Keratinocyte (primary cell): ENCODE measurements at regions not wholly inside any gene's neighbourhood (a gene's known extent, or its start where the extent isn't known, plus 50 kb on each side); places are given as distances from the start of the nearest gene placed in this dataset.

Experiments used
- DNase-seq: peaks from one replicate; pipeline ENCODE4 v3.0.0-alpha.2; 2011; ENCODE audit warnings: low read depth, missing footprints, low spot score
- FAIRE-seq: peaks from 2 replicates; lab custom pipeline; 2011; peaks lifted over from hg19 to GRCh38; lab: Jason Lieb, UNC
- H2AFZ ChIP-seq: 2 replicates; pipeline ENCODE4 v1.6.0; 2012; ENCODE audit warnings: low read length, control low read depth, inconsistent platforms; ENCODE audit not compliant: control insufficient read depth
- H3K27ac ChIP-seq: 2 replicates; pipeline ENCODE4 v1.5.1; 2011; ENCODE audit warnings: low read length; ENCODE audit not compliant: control insufficient read depth, insufficient read depth
- H3K27me3 ChIP-seq: 3 replicates; pipeline ENCODE4 v1.6.0; 2011; ENCODE audit warnings: low read length; ENCODE audit not compliant: control insufficient read depth, insufficient read depth; ENCODE audit errors: extremely low read depth
- H3K36me3 ChIP-seq, 2 experiments: 2 replicates in 1 of 2; 3 replicates in 1 of 2; pipeline ENCODE4 v1.5.1; 2011; ENCODE audit warnings: low read length in 2 of 2, mild to moderate bottlenecking in 1 of 2; ENCODE audit not compliant: control insufficient read depth in 2 of 2, insufficient read depth in 2 of 2; ENCODE audit errors: extremely low read depth in 1 of 2
- H3K4me1 ChIP-seq: 3 replicates; pipeline ENCODE4 v1.5.1; 2011; ENCODE audit warnings: low read length; ENCODE audit not compliant: control insufficient read depth, insufficient read depth; ENCODE audit errors: extremely low read depth
- H3K4me2 ChIP-seq: 3 replicates; pipeline ENCODE4 v1.6.0; 2011; ENCODE audit warnings: low read depth, low read length; ENCODE audit not compliant: control insufficient read depth, insufficient read depth; ENCODE audit errors: extremely low read depth
- H3K4me3 ChIP-seq, 3 experiments: fragments of 200-600 bp in 1 of 3; sonication (generic) in 1 of 3; 2 replicates in 2 of 3; 3 replicates in 1 of 3; pipeline ENCODE4 v1.5.1; 2011 to 2016; ENCODE audit warnings: low read length in 3 of 3, mild to moderate bottlenecking in 3 of 3, control low read depth in 2 of 3, inconsistent platforms in 1 of 3, low read depth in 1 of 3, mixed read lengths in 1 of 3, mixed run types in 1 of 3, moderate library complexity in 1 of 3; ENCODE audit not compliant: control insufficient read depth in 2 of 3, insufficient read depth in 2 of 3; ENCODE audit errors: extremely low read depth in 1 of 3
- H3K79me2 ChIP-seq: 2 replicates; pipeline ENCODE4 v1.6.0; 2012; ENCODE audit warnings: low read length; ENCODE audit not compliant: control insufficient read depth, insufficient read depth
- H3K9ac ChIP-seq: 3 replicates; pipeline ENCODE4 v1.6.0; 2011; ENCODE audit warnings: low read length; ENCODE audit not compliant: control insufficient read depth, insufficient read depth; ENCODE audit errors: extremely low read depth
- H3K9me1 ChIP-seq: 3 replicates; pipeline ENCODE4 v1.6.0; 2011; ENCODE audit warnings: low read length; ENCODE audit not compliant: control insufficient read depth, insufficient read depth; ENCODE audit errors: extremely low read depth
- H3K9me3 ChIP-seq: 2 replicates; pipeline ENCODE4 v1.5.1; 2012; ENCODE audit warnings: low read depth, low read length; ENCODE audit not compliant: control insufficient read depth
- H4K20me1 ChIP-seq: 3 replicates; pipeline ENCODE4 v1.6.0; 2011; ENCODE audit warnings: low read length; ENCODE audit not compliant: control insufficient read depth, insufficient read depth; ENCODE audit errors: extremely low read depth
- CTCF ChIP-seq, 3 experiments: IDR thresholded peaks in 1 of 3; conservative IDR thresholded peaks in 1 of 3; optimal IDR thresholded peaks in 1 of 3; 2 replicates in 2 of 3; 3 replicates in 1 of 3; pipeline versions ENCODE3 to v1.5.1; 2011; ENCODE audit warnings: low read length in 3 of 3, mild to moderate bottlenecking in 3 of 3, moderate library complexity in 2 of 3, control low read depth in 1 of 3, inconsistent platforms in 1 of 3; ENCODE audit not compliant: insufficient read depth in 2 of 3; ENCODE audit errors: extremely low read depth in 1 of 3
- EZH2 ChIP-seq: IDR thresholded peaks from one replicate; pipeline ENCODE4 v1.6.1; 2012; ENCODE audit warnings: inconsistent platforms, mild to moderate bottlenecking, low read length, moderate library complexity
- dilution Hi-C: fragments of 300-500 bp; cut with MboI; formaldehyde crosslinking; loops from one replicate; pipeline ENCODE4 v1.7.0; 2020; ENCODE audit warnings: low sequenced_read_pairs; ENCODE audit not compliant: extremely low pct_ligation_motif_present

- no peaks in the 10 kb centered on the region for H3K36me3 ChIP-seq
- H2AFZ ChIP-seq, result no peak overlapping the region
- TF ChIP-seq EZH2 (no peak), CTCF (optimal IDR thresholded peaks at IDR 0.05 in 1 of 3, IDR thresholded peaks at IDR 0.05 in 1 of 3, conservative IDR thresholded peaks at IDR 0.05 in 1 of 3; ENCODE audit: extremely low read depth in 1 of 3, insufficient read depth in 2 of 3, low read length in 3 of 3) (no peak)
- dilution Hi-C loops, result no loop called here
- no peaks in the 10 kb centered on the region for H3K9me1 ChIP-seq
- H3K9ac ChIP-seq, result no peak overlapping the region
- DNase-seq (no peak), FAIRE-seq (no peak)
- H3K79me2 ChIP-seq, result no peaks in the 10 kb centered on the region
- no peak overlapping the region for H3K27ac ChIP-seq
- peaks cover 9% of the 10 kb centered on the region for H3K4me1 ChIP-seq
- H3K27me3 ChIP-seq, result peaks cover 7% of the 10 kb centered on the region
- H4K20me1 ChIP-seq, result no peaks in the 10 kb centered on the region
- no peak overlapping the region for H3K4me3 ChIP-seq
- no peak overlapping the region for H3K4me2 ChIP-seq
- H3K9me3 ChIP-seq, result no peaks in the 10 kb centered on the region
Observed at GRCh38 chr12:5176036-5176435, 132.4 kb downstream of the KCNA5 start.

GRCh38 chr12:5177096-5177495, 133.4 kb downstream of the KCNA5 start:
- H3K9ac ChIP-seq, result no peak overlapping the region
- no peaks in the 10 kb centered on the region for H3K9me3 ChIP-seq
- H3K4me2 ChIP-seq, result no peak overlapping the region
- no peak overlapping the region for H3K4me3 ChIP-seq
- dilution Hi-C loops, result no loop called here
- no peak overlapping the region for H2AFZ ChIP-seq
- DNase-seq, result no peak
- H3K36me3 ChIP-seq, result no peaks in the 10 kb centered on the region
- TF ChIP-seq CTCF (optimal IDR thresholded peaks at IDR 0.05 in 1 of 3, IDR thresholded peaks at IDR 0.05 in 1 of 3, conservative IDR thresholded peaks at IDR 0.05 in 1 of 3; ENCODE audit: extremely low read depth in 1 of 3, insufficient read depth in 2 of 3, low read length in 3 of 3) (no peak), EZH2 (no peak)
- H3K4me1 ChIP-seq, result peaks cover 9% of the 10 kb centered on the region
- no peaks in the 10 kb centered on the region for H3K9me1 ChIP-seq
- H3K79me2 ChIP-seq, result no peaks in the 10 kb centered on the region
- peaks cover 5% of the 10 kb centered on the region for H3K27me3 ChIP-seq
- no peak overlapping the region for H3K27ac ChIP-seq
- no peak for FAIRE-seq
- H4K20me1 ChIP-seq, result no peaks in the 10 kb centered on the region
